Type B pancreatic cell (in vitro differentiated cells): ENCODE measurements at regions not wholly inside any gene's neighbourhood (a gene's known extent, or its start where the extent isn't known, plus 50 kb on each side); places are given as distances from the start of the nearest gene placed in this dataset.

Experiments used
- DNase-seq: peaks from one replicate; pipeline ENCODE4 v3.0.0; 2021; ENCODE audit warnings: mixed read lengths; ENCODE audit not compliant: unreplicated experiment; ENCODE audit errors: extremely low spot score
- H3K27ac Mint-ChIP-seq: 2 replicates; pipeline ENCODE4 v1.8.0; 2021; ENCODE audit warnings: mild to moderate bottlenecking, mixed read lengths
- H3K27me3 Mint-ChIP-seq: 2 replicates; pipeline ENCODE4 v1.8.0; 2021; ENCODE audit warnings: mixed read lengths
- H3K36me3 Mint-ChIP-seq: 2 replicates; pipeline ENCODE4 v1.8.0; 2021; ENCODE audit warnings: mixed read lengths
- H3K4me1 Mint-ChIP-seq: one replicate; pipeline ENCODE4 v1.8.0; 2021; ENCODE audit warnings: mixed read lengths; ENCODE audit not compliant: unreplicated experiment
- H3K4me3 Mint-ChIP-seq: 2 replicates; pipeline ENCODE4 v1.8.0; 2021; ENCODE audit warnings: mild to moderate bottlenecking, mixed read lengths
- H3K9me3 Mint-ChIP-seq: 2 replicates; pipeline ENCODE4 v1.8.0; 2021; ENCODE audit warnings: mixed read lengths
- CTCF ChIP-seq: fragments of 200-600 bp; sonication (generic); conservative IDR thresholded peaks from 2 replicates; pipeline ENCODE4 v1.5.0; 2021; ENCODE audit warnings: antibody characterized with exemption, mild to moderate bottlenecking

DNA sequence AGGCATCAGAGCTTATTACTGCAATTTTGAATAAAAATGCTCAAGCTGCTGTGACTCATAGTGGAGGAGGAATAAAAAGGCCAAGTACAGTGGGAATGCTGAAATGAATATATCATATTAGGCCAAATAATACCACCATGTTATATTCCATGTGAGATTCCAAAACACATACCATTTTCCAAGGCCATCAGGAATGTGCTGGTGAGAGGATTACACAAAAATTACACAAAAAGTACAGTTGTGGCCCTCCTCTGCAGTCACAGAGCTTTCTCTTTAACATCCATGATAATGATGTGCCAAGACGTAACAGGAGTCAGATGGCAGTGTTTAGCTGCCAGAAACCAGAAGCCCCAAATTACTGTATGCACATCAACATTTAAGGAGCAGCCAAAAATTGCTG, 153.5 kb downstream of the PCDH18 start:
- H3K27ac Mint-ChIP-seq = no peak overlapping the region

GRCh38 chr4:137378393-137378792, 153.9 kb downstream of the PCDH18 start:
- H3K9me3 Mint-ChIP-seq = peaks cover 5% of the 10 kb centered on the region
- TF ChIP-seq CTCF = no peak
- DNase-seq = no peak
- H3K27me3 Mint-ChIP-seq = no peaks in the 10 kb centered on the region
- no peak overlapping the region for H3K4me3 Mint-ChIP-seq
- peaks cover 11% of the 10 kb centered on the region for H3K4me1 Mint-ChIP-seq
- peaks cover 6% of the 10 kb centered on the region for H3K36me3 Mint-ChIP-seq
- H3K27ac Mint-ChIP-seq = no peak overlapping the region

More for the DNA sequence above, 153.5 kb downstream of the PCDH18 start:
- Mint-ChIP-seq H3K9me3 (peaks cover 5% of the 10 kb centered on the region), H3K36me3 (peaks cover 5% of the 10 kb centered on the region), H3K4me1 (peaks cover 8% of the 10 kb centered on the region), H3K4me3 (no peak overlapping the region), H3K27me3 (no peaks in the 10 kb centered on the region)
- no peak for DNase-seq
- TF ChIP-seq CTCF = no peak

DNA sequence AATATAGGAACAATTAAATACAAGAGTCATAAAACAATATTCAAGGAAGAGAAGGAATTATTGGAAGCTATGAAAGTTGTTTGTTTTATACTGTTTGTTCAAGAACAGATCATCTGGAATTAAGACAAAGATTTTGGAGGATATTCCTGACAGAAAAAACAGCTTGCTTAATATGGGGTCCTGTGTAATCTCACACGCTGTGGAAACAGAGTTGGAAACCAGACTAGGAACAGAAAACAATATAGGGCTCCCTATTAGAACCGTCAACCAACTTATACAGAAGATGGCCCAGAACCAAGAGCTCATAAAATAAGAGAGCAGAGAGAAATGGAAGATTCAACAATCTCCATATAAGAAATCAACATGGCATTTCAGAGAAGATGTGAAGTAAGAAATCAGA, 156.0 kb downstream of the PCDH18 start:
- H3K9me3 Mint-ChIP-seq = peaks cover 10% of the 10 kb centered on the region
- peaks cover 6% of the 10 kb centered on the region for H3K36me3 Mint-ChIP-seq
- peaks cover 16% of the 10 kb centered on the region for H3K4me1 Mint-ChIP-seq
- H3K27ac Mint-ChIP-seq = no peak overlapping the region
- no peaks in the 10 kb centered on the region for H3K27me3 Mint-ChIP-seq
- TF ChIP-seq CTCF = no peak
- no peak overlapping the region for H3K4me3 Mint-ChIP-seq
- no peak for DNase-seq

DNA sequence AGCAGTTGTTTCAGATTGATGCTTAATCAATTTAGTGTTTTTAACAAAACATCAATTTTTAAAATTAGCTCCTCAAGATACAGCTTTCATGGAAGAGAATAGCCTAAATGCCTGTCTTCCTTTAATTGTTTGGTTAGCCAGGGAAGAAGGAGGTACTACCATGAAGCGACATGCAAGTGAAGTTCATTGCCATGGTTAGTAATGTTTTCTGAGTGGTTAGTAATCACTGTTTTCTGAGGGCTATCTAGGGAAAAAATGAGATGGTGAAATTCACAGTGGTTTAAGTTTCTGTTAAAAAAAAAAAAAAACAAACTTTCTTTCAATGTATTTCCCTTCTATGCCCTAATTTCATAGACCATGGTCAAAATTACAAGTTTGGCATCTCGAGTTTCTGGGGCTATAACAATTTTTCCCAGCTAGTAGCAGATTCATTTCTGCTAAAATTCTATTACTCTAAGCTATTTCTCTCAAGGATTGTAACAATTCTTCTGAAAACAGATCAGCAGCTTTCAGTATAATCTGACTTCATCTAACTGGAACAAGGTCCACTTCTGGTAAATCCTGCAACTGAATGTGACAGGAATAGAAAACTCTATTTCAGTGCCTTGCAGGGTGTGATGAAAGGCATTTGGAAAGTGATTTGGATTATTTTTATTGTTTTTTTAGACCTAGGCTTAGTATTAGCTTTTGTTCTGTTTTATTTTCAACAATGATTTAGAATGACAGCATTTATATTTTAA, 157.0 kb downstream of the PCDH18 start:
- peaks cover 6% of the 10 kb centered on the region for H3K36me3 Mint-ChIP-seq

GRCh38 chr4:137370679-137371078, 161.6 kb downstream of the PCDH18 start:
- Mint-ChIP-seq H3K27ac (peak overlapping the region; percentile 67), H3K36me3 (peaks cover 6% of the 10 kb centered on the region), H3K4me3 (no peak overlapping the region), H3K27me3 (no peaks in the 10 kb centered on the region), H3K9me3 (peaks cover 5% of the 10 kb centered on the region), H3K4me1 (peaks cover 29% of the 10 kb centered on the region)
- TF ChIP-seq CTCF = no peak
- DNase-seq = no peak

More for the DNA sequence above, 157.0 kb downstream of the PCDH18 start:
- Mint-ChIP-seq H3K27ac (no peak overlapping the region), H3K4me3 (no peak overlapping the region), H3K9me3 (peaks cover 10% of the 10 kb centered on the region), H3K27me3 (no peaks in the 10 kb centered on the region), H3K4me1 (peaks cover 22% of the 10 kb centered on the region)
- no peak for DNase-seq
- TF ChIP-seq CTCF = no peak
